RPMI8226 (cell line): ENCODE measurements at regions not wholly inside any gene's neighbourhood (a gene's known extent, or its start where the extent isn't known, plus 50 kb on each side); places are given as distances from the start of the nearest gene placed in this dataset.
A peak's percentile ranks its signal among the peaks of the same experiment; 100 is the strongest.
"Not testable (repeated sequence)": the region's sequence is repeated elsewhere in the genome, so short reads cannot be mapped to it uniquely, and the experiment has no call there.

Experiments
- DNase-seq: peaks from one replicate; pipeline ENCODE4 v3.0.0-alpha.2; 2015

GRCh38 chr15:81056304-81056703, 55.6 kb downstream of the TLNRD1 start:
- DNase-seq: no peak

- no peak for DNase-seq
Observed at GRCh38 chr15:81060470-81060869, 59.7 kb downstream of the TLNRD1 start.

- DNase-seq: no peak
Observed at GRCh38 chr15:81060907-81061306, 60.2 kb downstream of the TLNRD1 start.

- no peak for DNase-seq
Observed at GRCh38 chr15:81061490-81062253, 60.9 kb downstream of the TLNRD1 start.

GRCh38 chr15:81062937-81063336, 62.2 kb downstream of the TLNRD1 start:
- DNase-seq: no peak

- DNase-seq: no peak
Observed at GRCh38 chr15:81064253-81064652, 63.5 kb downstream of the TLNRD1 start.

GRCh38 chr15:81067567-81067966, 66.5 kb upstream of the CFAP161 start:
- DNase-seq: not testable (repeated sequence)

- no peak for DNase-seq
Observed at GRCh38 chr15:81068516-81068915, 65.6 kb upstream of the CFAP161 start.

GRCh38 chr15:81069356-81069755, 64.7 kb upstream of the CFAP161 start:
- DNase-seq: peak; percentile 56

- DNase-seq: no peak
Observed at GRCh38 chr15:81069909-81070308, 64.2 kb upstream of the CFAP161 start.

- no peak for DNase-seq
Observed at GRCh38 chr15:81071120-81071519, 63.0 kb upstream of the CFAP161 start.

GRCh38 chr15:81071705-81072104, 62.4 kb upstream of the CFAP161 start:
- no peak for DNase-seq

- DNase-seq: no peak
Observed at GRCh38 chr15:81072551-81072950, 61.5 kb upstream of the CFAP161 start.

- no peak for DNase-seq
Observed at GRCh38 chr15:81073801-81074200, 60.3 kb upstream of the CFAP161 start.

- no peak for DNase-seq
Observed at GRCh38 chr15:81074773-81075172, 59.3 kb upstream of the CFAP161 start.

GRCh38 chr15:81075272-81075671, 58.8 kb upstream of the CFAP161 start:
- no peak for DNase-seq

GRCh38 chr15:81080996-81081395, 53.1 kb upstream of the CFAP161 start:
- no peak for DNase-seq

- DNase-seq: no peak
Observed at GRCh38 chr15:81083201-81083600, 50.9 kb upstream of the CFAP161 start.
